Mesodermal cell (in vitro differentiated cells): ENCODE measurements at regions not wholly inside any gene's neighbourhood (a gene's known extent, or its start where the extent isn't known, plus 50 kb on each side); places are given as distances from the start of the nearest gene placed in this dataset.
"Not testable (repeated sequence)": the region's sequence is repeated elsewhere in the genome, so short reads cannot be mapped to it uniquely, and the experiment has no call there.

ENCODE experiments used
- H3K27ac ChIP-seq: 2 replicates; pipeline ENCODE4 v1.7.0; 2013; ENCODE audit warnings: mild to moderate bottlenecking, low read depth, low read length, moderate library complexity; ENCODE audit not compliant: severe bottlenecking
- H3K36me3 ChIP-seq: 2 replicates; pipeline ENCODE4 v1.7.1; 2013; ENCODE audit warnings: mild to moderate bottlenecking, low read length, moderate library complexity; ENCODE audit not compliant: control insufficient read depth, insufficient read depth
- H3K4me1 ChIP-seq: one replicate; pipeline ENCODE4 v1.7.1; 2013; ENCODE audit warnings: mild to moderate bottlenecking, low read length; ENCODE audit not compliant: insufficient read depth, control insufficient read depth, poor library complexity, severe bottlenecking
- H3K4me3 ChIP-seq: 2 replicates; pipeline ENCODE4 v1.7.0; 2013; ENCODE audit warnings: low read length, control low read depth, mild to moderate bottlenecking; ENCODE audit not compliant: insufficient read depth, poor library complexity, severe bottlenecking; ENCODE audit errors: extremely low read depth
- H3K9me3 ChIP-seq: 2 replicates; pipeline ENCODE4 v1.7.1; 2013; ENCODE audit warnings: mild to moderate bottlenecking, low read length, moderate library complexity; ENCODE audit not compliant: control insufficient read depth
- WGBS, 2 experiments: methylation state at CpG; one replicate each; pipeline ENCODE4 v1.1.5; 2013; ENCODE audit warnings: missing lambda C conversion rate in 2 of 2; ENCODE audit not compliant: insufficient coverage in 2 of 2; 5-methylcytosine and 5-hydroxymethylcytosine counted together

- Histone ChIP-seq H3K27ac (no peak overlapping the region), H3K4me3 (no peak overlapping the region), H3K9me3 (no peaks in the 10 kb centered on the region), H3K36me3 (no peaks in the 10 kb centered on the region), H3K4me1 (peaks cover 4% of the 10 kb centered on the region)
- WGBS, 2 experiments: 80 to 89% methylated on average over 1 of the region's 2 CpGs
Measured at GRCh38 chr18:2146092-2146491, 425.2 kb downstream of the METTL4 start.

DNA sequence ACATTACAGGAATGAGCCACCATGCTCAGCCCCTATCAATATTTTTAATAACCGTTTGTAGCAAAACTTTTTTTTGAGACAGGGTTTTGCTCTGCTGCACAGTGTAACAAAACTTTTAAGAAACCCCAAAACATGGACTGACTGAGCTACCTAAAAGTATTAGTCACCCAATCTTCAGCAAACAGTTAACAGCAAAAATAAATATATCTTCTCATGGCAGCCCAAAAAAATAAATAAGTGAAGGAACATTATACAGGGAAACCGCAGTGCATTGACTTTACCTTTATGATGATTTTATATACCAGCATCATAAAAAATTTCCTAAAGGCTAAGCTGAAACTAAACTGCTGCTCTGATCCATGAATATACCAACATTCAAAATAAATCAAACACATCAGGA, 424.6 kb downstream of the METTL4 start:
- no peaks in the 10 kb centered on the region for H3K9me3 ChIP-seq
- no peak overlapping the region for H3K4me3 ChIP-seq
- H3K36me3 ChIP-seq: no peaks in the 10 kb centered on the region
- peaks cover 4% of the 10 kb centered on the region for H3K4me1 ChIP-seq
- H3K27ac ChIP-seq: no peak overlapping the region
- no CpG with 5 or more reads among the region's 2 CpGs for WGBS, 2 experiments

DNA sequence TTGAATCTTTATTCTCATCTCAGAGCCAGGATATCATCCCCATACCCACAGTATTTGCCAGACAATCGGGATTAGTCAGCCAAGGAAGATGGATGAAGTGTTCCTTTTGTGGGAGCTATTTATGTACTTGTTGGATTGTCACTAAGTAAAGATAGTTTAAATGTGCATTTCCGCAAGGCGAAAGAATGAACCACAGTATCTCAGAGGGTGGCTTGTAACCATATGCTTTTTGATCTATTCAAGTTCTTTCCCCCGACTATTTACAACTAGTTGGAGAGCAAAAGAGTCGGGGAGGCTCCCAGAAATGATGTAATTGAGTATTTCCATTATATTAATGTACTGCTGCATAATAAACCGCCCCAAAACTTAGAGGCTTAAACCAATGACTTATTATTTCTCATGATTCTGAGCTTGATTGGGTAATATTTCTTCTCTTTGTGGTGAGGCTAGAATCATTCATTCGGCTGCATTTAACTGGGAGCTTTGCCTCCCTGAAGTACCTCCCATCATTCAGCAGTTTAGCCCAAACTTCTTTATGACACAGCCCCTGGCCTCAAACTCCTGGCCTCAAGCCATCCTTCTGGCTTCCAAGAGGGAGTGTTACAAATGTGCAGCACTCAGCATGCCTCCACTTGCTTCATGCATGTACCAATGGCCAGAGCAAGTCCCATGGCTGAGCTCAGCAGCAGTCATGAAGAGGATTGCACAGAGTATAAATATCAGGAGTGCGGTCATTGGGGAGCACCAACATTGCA, 423.7 kb downstream of the METTL4 start:
- Histone ChIP-seq H3K4me1 (peaks cover 4% of the 10 kb centered on the region), H3K36me3 (no peaks in the 10 kb centered on the region), H3K4me3 (no peak overlapping the region), H3K9me3 (no peaks in the 10 kb centered on the region), H3K27ac (no peak overlapping the region)
- WGBS, 2 experiments: 87 to 100% methylated on average over 1 to 2 of the region's 8 CpGs

- WGBS, 2 experiments: 86 to 91% methylated on average over 3 to 4 of the region's 4 CpGs
Measured at GRCh38 chr18:2148823-2149222, 422.5 kb downstream of the METTL4 start.

DNA sequence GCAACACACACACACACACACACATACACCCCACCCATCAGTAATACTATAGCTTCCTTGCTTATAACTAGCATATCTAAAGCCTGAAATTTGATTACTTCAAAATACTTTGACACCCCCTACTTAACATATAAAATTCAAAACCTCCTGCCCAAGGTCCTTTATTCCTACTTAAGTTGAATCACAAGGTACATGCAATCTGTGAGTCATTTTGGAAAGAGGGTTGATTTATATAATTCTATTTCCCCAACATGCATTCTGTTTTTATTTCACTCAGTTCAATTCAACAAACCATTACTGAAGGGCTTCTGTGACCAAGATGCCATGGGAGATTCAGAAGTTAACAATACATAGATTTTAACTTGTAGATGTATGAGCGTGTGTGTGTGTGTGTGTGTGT, 420.7 kb downstream of the METTL4 start:
- Histone ChIP-seq H3K36me3 (no peaks in the 10 kb centered on the region), H3K4me1 (no peaks in the 10 kb centered on the region), H3K4me3 (no peak overlapping the region), H3K27ac (no peak overlapping the region), H3K9me3 (no peaks in the 10 kb centered on the region)
- no CpG with 5 or more reads among the region's 1 CpG for WGBS, 2 experiments

More at GRCh38 chr18:2148823-2149222, 422.5 kb downstream of the METTL4 start:
- Histone ChIP-seq H3K36me3 (no peaks in the 10 kb centered on the region), H3K4me3 (no peak overlapping the region), H3K9me3 (no peaks in the 10 kb centered on the region), H3K27ac (no peak overlapping the region), H3K4me1 (peaks cover 4% of the 10 kb centered on the region)

- Histone ChIP-seq H3K27ac (no peak overlapping the region), H3K36me3 (no peaks in the 10 kb centered on the region), H3K9me3 (no peaks in the 10 kb centered on the region), H3K4me1 (no peaks in the 10 kb centered on the region), H3K4me3 (no peak overlapping the region)
- 100% methylated on average over 1 of the region's 1 CpG; no CpG with 5 or more reads in 1 of the 2 experiments for WGBS, 2 experiments
Measured at GRCh38 chr18:2154278-2154677, 417.0 kb downstream of the METTL4 start.

GRCh38 chr18:2164644-2165550, 406.4 kb downstream of the METTL4 start:
- Histone ChIP-seq H3K4me1 (no peaks in the 10 kb centered on the region), H3K36me3 (no peaks in the 10 kb centered on the region), H3K9me3 (no peaks in the 10 kb centered on the region), H3K4me3 (no peak overlapping the region), H3K27ac (no peak overlapping the region)
- 20 to 33% methylated on average over 1 of the region's 7 CpGs for WGBS, 2 experiments

DNA sequence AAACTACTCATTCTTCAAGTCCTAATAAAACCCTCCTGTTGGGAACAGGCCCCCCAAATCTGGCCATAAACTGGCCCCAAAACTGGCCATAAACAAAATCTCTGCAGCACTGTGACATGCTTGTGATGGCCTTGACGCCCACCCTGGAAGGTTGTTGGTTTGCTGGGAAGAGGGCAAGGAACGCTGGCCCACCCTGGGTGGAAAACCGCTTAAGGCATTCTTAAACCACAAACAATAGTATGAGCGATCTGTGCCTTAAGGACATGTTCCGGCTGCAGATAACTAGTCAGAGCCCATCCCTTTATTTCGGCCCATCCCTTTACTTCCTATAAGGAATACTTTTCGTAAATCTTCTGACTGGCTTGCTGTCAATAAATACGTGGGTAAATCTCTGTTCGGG, 404.4 kb downstream of the METTL4 start:
- H3K4me3 ChIP-seq, H3K27ac ChIP-seq, H3K4me1 ChIP-seq, H3K9me3 ChIP-seq, H3K36me3 ChIP-seq: not testable (repeated sequence)
- WGBS, 2 experiments: 79 to 86% methylated on average over 7 to 9 of the region's 9 CpGs

DNA sequence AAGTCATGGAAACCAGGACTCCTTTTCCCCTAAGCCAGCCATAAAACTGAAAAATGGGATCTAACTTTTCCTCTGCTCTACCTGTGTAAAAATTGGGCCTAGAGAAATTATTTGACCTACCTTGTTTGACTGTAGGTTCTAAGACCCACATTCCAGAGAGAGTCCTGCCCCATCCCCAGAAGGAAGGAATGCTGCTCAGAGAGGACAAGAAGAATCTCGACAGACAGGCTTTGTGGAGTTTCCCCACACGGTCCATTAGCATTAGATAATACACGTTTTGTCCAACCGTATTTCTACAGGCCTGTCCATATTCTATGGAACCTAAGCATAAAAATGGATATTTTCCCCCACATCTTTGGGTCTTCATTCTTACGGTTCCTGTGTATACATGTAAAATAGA, 403.3 kb downstream of the METTL4 start:
- Histone ChIP-seq H3K9me3 (no peaks in the 10 kb centered on the region), H3K36me3 (no peaks in the 10 kb centered on the region), H3K4me3 (no peak overlapping the region), H3K27ac (no peak overlapping the region), H3K4me1 (no peaks in the 10 kb centered on the region)
- 86 to 96% methylated on average over 3 of the region's 5 CpGs for WGBS, 2 experiments

- Histone ChIP-seq H3K9me3 (no peaks in the 10 kb centered on the region), H3K4me1 (no peaks in the 10 kb centered on the region), H3K36me3 (no peaks in the 10 kb centered on the region), H3K4me3 (no peak overlapping the region), H3K27ac (no peak overlapping the region)
Measured at GRCh38 chr18:2169656-2170055, 401.6 kb downstream of the METTL4 start.
